IMR-90 (cell line): ENCODE measurements at regions not wholly inside any gene's neighbourhood (a gene's known extent, or its start where the extent isn't known, plus 50 kb on each side); places are given as distances from the start of the nearest gene placed in this dataset.

ENCODE experiments used
- ATAC-seq: fragments of 200-7000 bp; cut with Tn5 transposase; 2 replicates; pipeline ENCODE4 v1.9.1; 2020; ENCODE audit warnings: low read depth, mild to moderate bottlenecking, moderate library complexity
- BruUV-seq: library from RNA; stranded (reverse); fragments of 400-500 nt; replicated peaks from 2 replicates; lab custom pipeline; 2021; lab: Mats Ljungman, UMichigan
- CTCF ChIA-PET: fragments of 300-600 bp; formaldehyde crosslinking; extraction: SDS; loops from one replicate; lab custom pipeline; 2021; ENCODE audit warnings: antibody characterized with exemption; lab: Yijun Ruan, JAX
- POLR2A ChIA-PET: fragments of 300-600 bp; sonication (Branson Sonifier 250); formaldehyde crosslinking; loops from one replicate; lab custom pipeline; 2022; ENCODE audit warnings: antibody characterized with exemption; ENCODE audit not compliant: unreplicated experiment; lab: Charles Lee
- DNase-seq: peaks from one replicate; pipeline ENCODE4 v3.0.0; 2013
- H2AFZ ChIP-seq: replicated peaks from 2 replicates; pipeline ENCODE3; 2013; ENCODE audit warnings: low read length, mild to moderate bottlenecking; ENCODE audit not compliant: poor library complexity
- H2AK5ac ChIP-seq: 2 replicates; pipeline ENCODE4 v1.6.1; 2013; ENCODE audit warnings: low read depth, low read length, inconsistent platforms
- H2AK9ac ChIP-seq: replicated peaks from 2 replicates; pipeline ENCODE3; 2013; ENCODE audit warnings: mild to moderate bottlenecking, low read depth, low read length, moderate library complexity; ENCODE audit not compliant: poor library complexity
- H2BK120ac ChIP-seq: 2 replicates; pipeline ENCODE4 v1.6.1; 2013; ENCODE audit warnings: low read depth, low read length, inconsistent platforms
- H2BK15ac ChIP-seq: 3 replicates; pipeline ENCODE4 v1.6.1; 2013; ENCODE audit warnings: low read depth, low read length, inconsistent platforms
- H2BK20ac ChIP-seq: 2 replicates; pipeline ENCODE4 v1.6.1; 2013; ENCODE audit warnings: low read depth, mild to moderate bottlenecking, inconsistent platforms, low read length, moderate library complexity
- H2BK5ac ChIP-seq: 2 replicates; pipeline ENCODE4 v1.6.1; 2013; ENCODE audit warnings: mild to moderate bottlenecking, low read depth, low read length, inconsistent platforms; ENCODE audit not compliant: poor library complexity, severe bottlenecking
- H3K14ac ChIP-seq: replicated peaks from 2 replicates; pipeline ENCODE4 v1.6.1; 2013; ENCODE audit warnings: low read depth, low read length, inconsistent platforms
- H3K18ac ChIP-seq: 2 replicates; pipeline ENCODE4 v1.6.1; 2013; ENCODE audit warnings: low read depth, low read length, control low read depth
- H3K23ac ChIP-seq: 2 replicates; pipeline ENCODE4 v1.6.1; 2013; ENCODE audit warnings: low read depth, low read length, inconsistent platforms
- H3K27ac ChIP-seq: 2 replicates; pipeline ENCODE4 v1.5.1; 2013; ENCODE audit warnings: mild to moderate bottlenecking, control low read depth, low read length; ENCODE audit not compliant: insufficient read depth
- H3K27me3 ChIP-seq: 2 replicates; pipeline ENCODE4 v1.6.1; 2013; ENCODE audit warnings: low read length; ENCODE audit not compliant: control insufficient read depth, insufficient read depth
- H3K36me3 ChIP-seq: 2 replicates; pipeline ENCODE4 v1.6.1; 2013; ENCODE audit warnings: low read length, mixed read lengths; ENCODE audit not compliant: control insufficient read depth, insufficient read depth
- H3K4ac ChIP-seq: 2 replicates; pipeline ENCODE4 v1.6.1; 2013; ENCODE audit warnings: low read depth, low read length, inconsistent platforms
- H3K4me1 ChIP-seq: 2 replicates; pipeline ENCODE4 v1.6.1; 2013; ENCODE audit warnings: low read length, mixed read lengths; ENCODE audit not compliant: control insufficient read depth, insufficient read depth
- H3K4me2 ChIP-seq: 2 replicates; pipeline ENCODE4 v1.6.1; 2013; ENCODE audit warnings: low read depth, mild to moderate bottlenecking, control low read depth, low read length, moderate library complexity
- H3K4me3 ChIP-seq: 2 replicates; pipeline ENCODE4 v1.5.1; 2013; ENCODE audit warnings: low read depth, mild to moderate bottlenecking, control low read depth, low read length, moderate library complexity; ENCODE audit not compliant: insufficient read depth
- H3K56ac ChIP-seq: 2 replicates; pipeline ENCODE4 v1.6.1; 2013; ENCODE audit warnings: low read length, inconsistent platforms; ENCODE audit not compliant: insufficient read depth; ENCODE audit errors: extremely low read depth
- H3K79me1 ChIP-seq, 2 experiments: 2 replicates each; pipeline ENCODE4 v1.6.1; 2013; ENCODE audit warnings: low read length in 2 of 2, inconsistent platforms in 1 of 2, low read depth in 1 of 2
- H3K9ac ChIP-seq: 2 replicates; pipeline ENCODE4 v1.6.1; 2013; ENCODE audit warnings: low read depth, low read length, control low read depth
- H3K9me1 ChIP-seq: 2 replicates; pipeline ENCODE4 v1.6.1; 2013; ENCODE audit warnings: low read length, inconsistent platforms; ENCODE audit not compliant: insufficient read depth
- H3K9me3 ChIP-seq: 2 replicates; pipeline ENCODE4 v1.6.1; 2013; ENCODE audit warnings: low read length; ENCODE audit not compliant: control insufficient read depth, insufficient read depth
- H4K20me1 ChIP-seq: 2 replicates; pipeline ENCODE4 v1.6.1; 2013; ENCODE audit warnings: low read length, inconsistent platforms; ENCODE audit not compliant: insufficient read depth
- H4K5ac ChIP-seq: 2 replicates; pipeline ENCODE4 v1.6.1; 2013; ENCODE audit warnings: mild to moderate bottlenecking, low read depth, low read length, control low read depth
- H4K8ac ChIP-seq, 2 experiments: 2 replicates each; pipeline ENCODE4 v1.6.1; 2013; ENCODE audit warnings: low read depth in 2 of 2, low read length in 2 of 2, control low read depth in 1 of 2, inconsistent platforms in 1 of 2
- H4K91ac ChIP-seq: 2 replicates; pipeline ENCODE4 v1.6.1; 2013; ENCODE audit warnings: low read depth, low read length, inconsistent platforms; ENCODE audit not compliant: insufficient read depth
- BHLHE40 ChIP-seq: fragments of 150-350 bp; IDR thresholded peaks from 2 replicates; pipeline ENCODE4 v1.6.1; 2016; ENCODE audit warnings: mild to moderate bottlenecking, low read depth, low read length
- CEBPB ChIP-seq: IDR thresholded peaks from 2 replicates; pipeline ENCODE4 v1.6.1; 2012; ENCODE audit warnings: low read depth, low read length, improper control_type of control experiment
- CHD1 ChIP-seq: IDR thresholded peaks from 2 replicates; pipeline ENCODE4 v1.6.1; 2012; ENCODE audit warnings: low read depth, low read length, improper control_type of control experiment
- CTCF ChIP-seq: conservative IDR thresholded peaks from 2 replicates; pipeline ENCODE4 v1.5.1; 2012; ENCODE audit warnings: mild to moderate bottlenecking, low read depth, low read length, improper control_type of control experiment
- FOS ChIP-seq: fragments of 150-350 bp; IDR thresholded peaks from 2 replicates; pipeline ENCODE4 v1.6.1; 2016; ENCODE audit warnings: low read depth, low read length
- MAFK ChIP-seq: IDR thresholded peaks from 2 replicates; pipeline ENCODE4 v1.6.1; 2012; ENCODE audit warnings: low read depth, low read length, improper control_type of control experiment
- MAZ ChIP-seq: IDR thresholded peaks from 2 replicates; pipeline ENCODE4 v1.6.1; 2012; ENCODE audit warnings: low read depth, mild to moderate bottlenecking, low read length, improper control_type of control experiment, moderate library complexity, borderline replicate concordance
- MXI1 ChIP-seq: IDR thresholded peaks from 2 replicates; pipeline ENCODE4 v1.6.1; 2012; ENCODE audit warnings: low read depth, mild to moderate bottlenecking, low read length, moderate library complexity, borderline replicate concordance
- NFE2L2 ChIP-seq: fragments of 150-350 bp; IDR thresholded peaks from 2 replicates; pipeline ENCODE4 v1.6.1; 2016; ENCODE audit warnings: low read depth, mild to moderate bottlenecking, low read length
- POLR2A ChIP-seq: IDR thresholded peaks from 2 replicates; pipeline ENCODE4 v1.6.1; 2012; ENCODE audit warnings: mild to moderate bottlenecking, low read depth, low read length
- RAD21 ChIP-seq: IDR thresholded peaks from 2 replicates; pipeline ENCODE4 v1.6.1; 2012; ENCODE audit warnings: low read length, improper control_type of control experiment
- RCOR1 ChIP-seq: IDR thresholded peaks from 2 replicates; pipeline ENCODE4 v1.6.1; 2012; ENCODE audit warnings: mild to moderate bottlenecking, low read length, improper control_type of control experiment; ENCODE audit not compliant: insufficient replicate concordance
- RFX5 ChIP-seq: IDR thresholded peaks from 2 replicates; pipeline ENCODE4 v1.8.0; 2012; ENCODE audit warnings: low read depth, mild to moderate bottlenecking, low read length, moderate library complexity
- SMC3 ChIP-seq: fragments of 150-350 bp; IDR thresholded peaks from 2 replicates; pipeline ENCODE4 v1.6.1; 2016; ENCODE audit warnings: low read depth, mild to moderate bottlenecking, antibody characterized with exemption, low read length, moderate library complexity
- WGBS, 2 experiments: methylation state at CpG; one replicate each; pipeline versions ENCODE4 v1.1.5 to v1.1.7; 2013; ENCODE audit warnings: missing lambda C conversion rate in 2 of 2; ENCODE audit not compliant: insufficient read length in 1 of 2; ENCODE audit errors: extremely low coverage in 2 of 2; 5-methylcytosine and 5-hydroxymethylcytosine counted together
- dilution Hi-C: fragments of 300-500 bp; cut with HindIII; formaldehyde crosslinking; loops from one replicate; pipeline ENCODE4 v1.14.3; 2018; ENCODE audit warnings: low sequenced_read_pairs; ENCODE audit not compliant: unreplicated experiment
- in situ Hi-C: fragments of 300-500 bp; cut with MboI; formaldehyde crosslinking; loops from 3 replicates; pipeline ENCODE4 v1.14.3; 2019; ENCODE audit warnings: low sequenced_read_pairs, inconsistent platforms, mixed read lengths
- intact Hi-C: fragments of 100-400 bp; cut with micrococcal nuclease; formaldehyde crosslinking; loops from 2 replicates; pipeline ENCODE4 v1.10.0; 2022
- TF ChIP-seq, protein P1 (sequence below): fragments of 150-350 bp; IDR thresholded peaks from 2 replicates; pipeline ENCODE4 v1.6.1; 2017; ENCODE audit warnings: mild to moderate bottlenecking, antibody characterized with exemption, low read length, low read depth

- Histone ChIP-seq H3K9ac (no peak overlapping the region), H3K18ac (no peak overlapping the region), H3K79me1 (no peaks in the 10 kb centered on the region), H4K91ac (no peak overlapping the region), H3K4me2 (no peak overlapping the region), H2AK5ac (no peak overlapping the region), H3K14ac (no peak overlapping the region), H3K4me3 (no peak overlapping the region), H4K20me1 (no peaks in the 10 kb centered on the region), H4K8ac (no peak overlapping the region), H3K4ac (no peak overlapping the region), H3K27me3 (no peaks in the 10 kb centered on the region), H2AFZ (no peak overlapping the region), H3K9me1 (no peaks in the 10 kb centered on the region), H3K4me1 (no peaks in the 10 kb centered on the region), H2BK120ac (no peak overlapping the region), H2AK9ac (no peak overlapping the region), H3K23ac (no peak overlapping the region), H2BK20ac (no peak overlapping the region), H3K36me3 (no peaks in the 10 kb centered on the region), H3K56ac (no peak overlapping the region), H3K27ac (no peak overlapping the region), H2BK15ac (no peak overlapping the region), H2BK5ac (no peak overlapping the region), H4K5ac (no peak overlapping the region), H3K9me3 (no peaks in the 10 kb centered on the region)
- TF ChIP-seq CHD1 (no peak), RFX5 (no peak), MAFK (no peak), POLR2A (no peak), SMC3 (no peak), MAZ (no peak), NFE2L2 (no peak), RCOR1 (no peak), CTCF (no peak), FOS (no peak), CEBPB (no peak), MXI1 (no peak), RAD21 (no peak), BHLHE40 (no peak)
- TF ChIP-seq, protein P1, sequence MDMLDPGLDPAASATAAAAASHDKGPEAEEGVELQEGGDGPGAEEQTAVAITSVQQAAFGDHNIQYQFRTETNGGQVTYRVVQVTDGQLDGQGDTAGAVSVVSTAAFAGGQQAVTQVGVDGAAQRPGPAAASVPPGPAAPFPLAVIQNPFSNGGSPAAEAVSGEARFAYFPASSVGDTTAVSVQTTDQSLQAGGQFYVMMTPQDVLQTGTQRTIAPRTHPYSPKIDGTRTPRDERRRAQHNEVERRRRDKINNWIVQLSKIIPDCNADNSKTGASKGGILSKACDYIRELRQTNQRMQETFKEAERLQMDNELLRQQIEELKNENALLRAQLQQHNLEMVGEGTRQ, result no peak
- CTCF ChIA-PET, result interaction anchor here (1.0 to 1.1 kb wide), 2 partner anchors 8 to 16 kb away, joined by 3 read pairs; no protein-coding TSS in a partner anchor
- 0 out of 2 replicates have a peak, but pooled peaks have one; percentile 24 for ATAC-seq
- dilution Hi-C loops (no loop called here), intact Hi-C loops (no loop called here), in situ Hi-C loops (no loop called here)
- BruUV-seq, result no TSS peak
- POLR2A ChIA-PET, result no interaction called here
- WGBS, 2 experiments, result no CpG with 5 or more reads among the region's 2 CpGs
- no peak for DNase-seq
Measured at GRCh38 chr14:84433961-84434360, 1096.0 kb upstream of the FLRT2 start.
